ENCODE measurements at regions not wholly inside any gene's neighbourhood (a gene's known extent, or its start where the extent isn't known, plus 50 kb on each side); places are given as distances from the start of the nearest gene placed in this dataset.

DNA sequence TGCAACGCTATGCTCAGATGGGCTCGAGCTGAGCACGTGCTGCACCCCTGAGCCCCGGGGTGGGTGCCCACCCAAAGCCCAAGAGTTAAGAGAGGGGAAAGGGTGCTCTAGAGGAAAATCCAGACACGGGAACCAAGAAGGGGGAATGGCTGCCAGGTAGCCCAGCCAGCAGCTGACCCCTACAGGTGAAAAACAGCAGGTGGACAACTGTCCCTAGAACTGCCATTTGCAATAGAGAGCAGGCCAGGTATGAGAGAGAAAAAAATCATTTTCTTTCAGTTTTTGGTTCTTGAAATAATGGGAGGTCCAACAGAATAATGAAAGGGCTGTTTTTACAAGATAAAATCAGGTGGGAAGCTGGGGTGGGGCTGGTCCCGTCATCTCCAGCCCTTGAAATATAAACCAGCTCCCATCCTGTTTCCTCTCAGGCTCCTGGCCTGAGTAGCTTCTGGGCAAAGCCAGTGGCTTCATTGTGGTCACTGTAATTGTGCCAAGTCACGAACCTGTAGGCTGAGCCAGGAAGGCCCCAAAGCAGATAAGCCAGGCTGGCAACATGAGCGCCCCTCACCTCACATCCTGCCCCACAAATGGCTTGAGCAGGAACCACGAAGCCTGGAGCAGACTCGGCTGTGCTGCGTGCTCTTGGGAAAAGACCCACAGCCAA, 257.8 kb downstream of the SNX10 start:
- 76% methylated on average over 11 of the region's 11 CpGs for WGBS
- Histone ChIP-seq H3K27ac (ENCODE audit: low read depth in 1 of 2, low read length in 2 of 2) (no peak overlapping the region), H3K4me1 (ENCODE audit: control insufficient read depth in 4 of 4, insufficient read depth in 4 of 4, low read length in 3 of 4) (no peaks in the 10 kb centered on the region), H3K27me3 (ENCODE audit: control insufficient read depth in 4 of 4, insufficient read depth in 4 of 4, low read length in 3 of 4) (peaks cover 0 to 7% (median under 1%) of the 10 kb centered on the region in 4 donors), H3K36me3 (ENCODE audit: control insufficient read depth in 4 of 4, insufficient read depth in 3 of 4, low read depth in 1 of 4, low read length in 3 of 4) (no peaks in the 10 kb centered on the region), H3K9me3 (ENCODE audit: control insufficient read depth in 4 of 4, low read length in 3 of 4) (peaks cover 0 to 6% (median 0%) of the 10 kb centered on the region in 4 donors), H3K4me3 (ENCODE audit: low read depth in 1 of 3, low read length in 3 of 3) (no peak overlapping the region), H3K9ac (ENCODE audit: low read depth in 1 of 2, low read length in 2 of 2) (no peak overlapping the region)
- TF ChIP-seq SP1 (IDR thresholded peaks at IDR 0.05) (no peak), FOXA1 (IDR thresholded peaks at IDR 0.05) (no peak), EGR1 (IDR thresholded peaks at IDR 0.05; ENCODE audit: low read depth in 2 of 2) (no peak), RXRA (IDR thresholded peaks at IDR 0.05) (no peak), JUND (IDR thresholded peaks at IDR 0.05) (no peak), ATF3 (IDR thresholded peaks at IDR 0.05) (no peak), MAX (IDR thresholded peaks at IDR 0.05) (no peak), TAF1 (conservative IDR thresholded peaks at IDR 0.05) (no peak), HNF4A (conservative IDR thresholded peaks at IDR 0.05) (no peak)
- TF ChIP-seq, protein P1, sequence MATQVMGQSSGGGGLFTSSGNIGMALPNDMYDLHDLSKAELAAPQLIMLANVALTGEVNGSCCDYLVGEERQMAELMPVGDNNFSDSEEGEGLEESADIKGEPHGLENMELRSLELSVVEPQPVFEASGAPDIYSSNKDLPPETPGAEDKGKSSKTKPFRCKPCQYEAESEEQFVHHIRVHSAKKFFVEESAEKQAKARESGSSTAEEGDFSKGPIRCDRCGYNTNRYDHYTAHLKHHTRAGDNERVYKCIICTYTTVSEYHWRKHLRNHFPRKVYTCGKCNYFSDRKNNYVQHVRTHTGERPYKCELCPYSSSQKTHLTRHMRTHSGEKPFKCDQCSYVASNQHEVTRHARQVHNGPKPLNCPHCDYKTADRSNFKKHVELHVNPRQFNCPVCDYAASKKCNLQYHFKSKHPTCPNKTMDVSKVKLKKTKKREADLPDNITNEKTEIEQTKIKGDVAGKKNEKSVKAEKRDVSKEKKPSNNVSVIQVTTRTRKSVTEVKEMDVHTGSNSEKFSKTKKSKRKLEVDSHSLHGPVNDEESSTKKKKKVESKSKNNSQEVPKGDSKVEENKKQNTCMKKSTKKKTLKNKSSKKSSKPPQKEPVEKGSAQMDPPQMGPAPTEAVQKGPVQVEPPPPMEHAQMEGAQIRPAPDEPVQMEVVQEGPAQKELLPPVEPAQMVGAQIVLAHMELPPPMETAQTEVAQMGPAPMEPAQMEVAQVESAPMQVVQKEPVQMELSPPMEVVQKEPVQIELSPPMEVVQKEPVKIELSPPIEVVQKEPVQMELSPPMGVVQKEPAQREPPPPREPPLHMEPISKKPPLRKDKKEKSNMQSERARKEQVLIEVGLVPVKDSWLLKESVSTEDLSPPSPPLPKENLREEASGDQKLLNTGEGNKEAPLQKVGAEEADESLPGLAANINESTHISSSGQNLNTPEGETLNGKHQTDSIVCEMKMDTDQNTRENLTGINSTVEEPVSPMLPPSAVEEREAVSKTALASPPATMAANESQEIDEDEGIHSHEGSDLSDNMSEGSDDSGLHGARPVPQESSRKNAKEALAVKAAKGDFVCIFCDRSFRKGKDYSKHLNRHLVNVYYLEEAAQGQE (IDR thresholded peaks at IDR 0.05), result no peak
- TF ChIP-seq, protein P2, sequence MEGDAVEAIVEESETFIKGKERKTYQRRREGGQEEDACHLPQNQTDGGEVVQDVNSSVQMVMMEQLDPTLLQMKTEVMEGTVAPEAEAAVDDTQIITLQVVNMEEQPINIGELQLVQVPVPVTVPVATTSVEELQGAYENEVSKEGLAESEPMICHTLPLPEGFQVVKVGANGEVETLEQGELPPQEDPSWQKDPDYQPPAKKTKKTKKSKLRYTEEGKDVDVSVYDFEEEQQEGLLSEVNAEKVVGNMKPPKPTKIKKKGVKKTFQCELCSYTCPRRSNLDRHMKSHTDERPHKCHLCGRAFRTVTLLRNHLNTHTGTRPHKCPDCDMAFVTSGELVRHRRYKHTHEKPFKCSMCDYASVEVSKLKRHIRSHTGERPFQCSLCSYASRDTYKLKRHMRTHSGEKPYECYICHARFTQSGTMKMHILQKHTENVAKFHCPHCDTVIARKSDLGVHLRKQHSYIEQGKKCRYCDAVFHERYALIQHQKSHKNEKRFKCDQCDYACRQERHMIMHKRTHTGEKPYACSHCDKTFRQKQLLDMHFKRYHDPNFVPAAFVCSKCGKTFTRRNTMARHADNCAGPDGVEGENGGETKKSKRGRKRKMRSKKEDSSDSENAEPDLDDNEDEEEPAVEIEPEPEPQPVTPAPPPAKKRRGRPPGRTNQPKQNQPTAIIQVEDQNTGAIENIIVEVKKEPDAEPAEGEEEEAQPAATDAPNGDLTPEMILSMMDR (IDR thresholded peaks at IDR 0.05; ENCODE audit: low read depth, low read length, missing input control), result no peak
- DNase-seq (ENCODE audit: low spot score), result no peak

- Histone ChIP-seq H3K27me3 (ENCODE audit: control insufficient read depth in 4 of 4, insufficient read depth in 4 of 4, low read length in 3 of 4) (peaks cover 0 to 7% (median under 1%) of the 10 kb centered on the region in 4 donors), H3K9me3 (ENCODE audit: control insufficient read depth in 4 of 4, low read length in 3 of 4) (peaks cover 0 to 6% (median 0%) of the 10 kb centered on the region in 4 donors)
These were observed 258.8 kb downstream of the SNX10 start for GRCh38 chr7:26550492-26550891.

More at GRCh38 chr7:26550492-26550891, 258.8 kb downstream of the SNX10 start:
- 60% methylated on average over 5 of the region's 5 CpGs for WGBS
- no peak for TF ChIP-seq NR2F2 (IDR thresholded peaks at IDR 0.05)
- no peak for TF ChIP-seq MAX (IDR thresholded peaks at IDR 0.05)
- TF ChIP-seq RXRA (IDR thresholded peaks at IDR 0.05), result no peak
- TF ChIP-seq YY1 (IDR thresholded peaks at IDR 0.05), result no peak
- TF ChIP-seq ATF3 (IDR thresholded peaks at IDR 0.05), result no peak
- no peak for TF ChIP-seq RAD21 (IDR thresholded peaks at IDR 0.05)
- TF ChIP-seq, protein P1 (IDR thresholded peaks at IDR 0.05), result no peak
- TF ChIP-seq, protein P2 (IDR thresholded peaks at IDR 0.05; ENCODE audit: low read depth, low read length, missing input control), result no peak
- no peak for TF ChIP-seq GABPA (IDR thresholded peaks at IDR 0.05 in 1 of 2, conservative IDR thresholded peaks at IDR 0.05 in 1 of 2)
- TF ChIP-seq HNF4G (IDR thresholded peaks at IDR 0.05), result no peak
- TF ChIP-seq SP1 (IDR thresholded peaks at IDR 0.05), result no peak
- TF ChIP-seq EGR1 (IDR thresholded peaks at IDR 0.05; ENCODE audit: low read depth in 2 of 2), result no peak
- no peak for TF ChIP-seq FOXA1 (IDR thresholded peaks at IDR 0.05)
- TF ChIP-seq TAF1 (conservative IDR thresholded peaks at IDR 0.05), result no peak
- no peak for DNase-seq (ENCODE audit: low spot score)
- Histone ChIP-seq H3K4me3 (ENCODE audit: low read depth in 1 of 3, low read length in 3 of 3) (no peak overlapping the region), H3K9ac (ENCODE audit: low read depth in 1 of 2, low read length in 2 of 2) (no peak overlapping the region), H3K4me1 (ENCODE audit: control insufficient read depth in 4 of 4, insufficient read depth in 4 of 4, low read length in 3 of 4) (no peaks in the 10 kb centered on the region), H3K27ac (ENCODE audit: low read depth in 1 of 2, low read length in 2 of 2) (no peak overlapping the region), H3K36me3 (ENCODE audit: control insufficient read depth in 4 of 4, insufficient read depth in 3 of 4, low read depth in 1 of 4, low read length in 3 of 4) (no peaks in the 10 kb centered on the region)
